Middle frontal gyrus (tissue), 1 donor: ENCODE measurements at regions not wholly inside any gene's neighbourhood (a gene's known extent, or its start where the extent isn't known, plus 50 kb on each side); places are given as distances from the start of the nearest gene placed in this dataset.
"Not testable (repeated sequence)": the region's sequence is repeated elsewhere in the genome, so short reads cannot be mapped to it uniquely, and the experiment has no call there.

Source experiments
- DNase-seq: peaks from one replicate; pipeline ENCODE4 v3.0.0-alpha.2; 2015; ENCODE audit warnings: low spot score; ENCODE audit errors: extremely low spot score

- no peak for DNase-seq
Observed at GRCh38 chr13:55000043-55000442, 1971.4 kb downstream of the OLFM4 start.

- no peak for DNase-seq
Observed at GRCh38 chr13:55000844-55001243, 1972.2 kb downstream of the OLFM4 start.

- DNase-seq: no peak
Observed at GRCh38 chr13:55001881-55002280, 1973.3 kb downstream of the OLFM4 start.

GRCh38 chr13:55007681-55008080, 1979.1 kb downstream of the OLFM4 start:
- DNase-seq: no peak

GRCh38 chr13:55013051-55013450, 1984.4 kb downstream of the OLFM4 start:
- no peak for DNase-seq

GRCh38 chr13:55029280-55029679, 2000.7 kb downstream of the OLFM4 start:
- no peak for DNase-seq

- no peak for DNase-seq
Observed at GRCh38 chr13:55038230-55038629, 2009.6 kb downstream of the OLFM4 start.

DNA sequence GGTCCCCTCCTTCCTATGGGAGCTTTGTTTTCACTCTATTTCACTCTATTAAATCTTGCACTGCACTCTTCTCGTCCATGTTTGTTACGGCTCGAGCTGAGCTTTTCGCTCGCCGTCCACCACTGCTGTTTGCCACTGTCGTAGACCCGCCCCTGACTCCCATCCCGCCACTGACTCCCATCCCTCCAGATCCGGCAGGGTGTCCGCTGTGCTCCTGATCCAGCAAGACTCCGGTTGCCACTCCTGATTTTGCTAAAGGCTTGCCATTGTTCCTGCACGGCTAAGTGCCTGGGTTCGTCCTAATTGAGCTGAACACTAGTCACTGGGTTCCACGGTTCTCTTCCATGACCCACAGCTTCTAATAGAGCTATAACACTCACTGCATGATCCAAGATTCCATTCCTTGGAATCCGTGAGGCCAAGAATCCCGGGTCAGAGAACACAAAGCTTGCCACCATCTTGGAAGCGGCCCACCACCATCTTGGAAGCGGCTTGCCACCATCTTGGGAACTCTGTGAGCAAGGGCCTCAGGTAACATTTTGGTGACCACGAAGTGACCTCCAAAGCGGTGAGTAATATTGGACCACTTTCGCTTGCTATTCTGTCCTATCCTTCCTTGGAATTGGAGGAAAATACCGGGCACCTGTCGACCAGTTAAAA, 2025.4 kb downstream of the OLFM4 start:
- DNase-seq: not testable (repeated sequence)

GRCh38 chr13:55055666-55056065, 2027.1 kb downstream of the OLFM4 start:
- DNase-seq: not testable (repeated sequence)

DNA sequence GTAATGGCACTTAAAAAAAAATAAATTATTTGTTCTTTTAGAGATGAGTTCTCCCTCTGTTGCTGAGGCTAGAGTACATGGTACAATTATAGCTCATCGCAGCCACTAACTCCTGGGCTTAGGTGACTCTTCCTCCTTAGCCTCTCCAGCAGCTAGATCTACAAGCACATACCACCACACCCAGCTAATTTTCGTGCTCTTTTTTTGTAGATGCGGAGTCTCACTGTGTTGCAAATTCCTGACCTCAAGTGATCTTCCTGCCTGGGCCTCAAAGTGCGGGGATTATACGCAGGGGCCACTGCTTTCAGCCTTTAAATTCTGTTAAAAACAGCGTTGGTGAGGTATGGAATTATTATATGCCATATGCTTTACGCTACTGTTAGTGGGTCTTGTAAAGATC, 2034.0 kb downstream of the OLFM4 start:
- no peak for DNase-seq

GRCh38 chr13:55067946-55068345, 2039.3 kb downstream of the OLFM4 start:
- DNase-seq: no peak

- DNase-seq: no peak
Observed at GRCh38 chr13:55069746-55070145, 2041.1 kb downstream of the OLFM4 start.

DNA sequence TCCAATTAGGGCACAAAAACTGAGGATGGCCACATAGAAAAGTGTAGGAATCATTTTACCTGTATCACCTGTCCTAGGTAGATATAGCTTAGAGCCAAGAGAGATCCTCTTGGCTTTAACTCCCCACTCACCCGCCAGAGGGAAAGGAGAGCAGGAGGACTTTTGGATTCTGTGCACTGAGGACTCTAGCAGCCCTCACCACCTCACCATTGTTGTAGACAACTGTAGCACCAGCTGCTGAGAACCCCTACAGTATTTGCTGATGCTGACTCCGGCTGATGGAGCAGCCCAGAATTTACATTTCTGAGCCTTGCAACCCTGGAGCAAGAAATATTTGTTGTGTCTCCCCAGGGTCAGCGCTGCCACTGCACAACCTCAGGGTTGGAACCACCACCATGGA, 2044.4 kb downstream of the OLFM4 start:
- no peak for DNase-seq

DNA sequence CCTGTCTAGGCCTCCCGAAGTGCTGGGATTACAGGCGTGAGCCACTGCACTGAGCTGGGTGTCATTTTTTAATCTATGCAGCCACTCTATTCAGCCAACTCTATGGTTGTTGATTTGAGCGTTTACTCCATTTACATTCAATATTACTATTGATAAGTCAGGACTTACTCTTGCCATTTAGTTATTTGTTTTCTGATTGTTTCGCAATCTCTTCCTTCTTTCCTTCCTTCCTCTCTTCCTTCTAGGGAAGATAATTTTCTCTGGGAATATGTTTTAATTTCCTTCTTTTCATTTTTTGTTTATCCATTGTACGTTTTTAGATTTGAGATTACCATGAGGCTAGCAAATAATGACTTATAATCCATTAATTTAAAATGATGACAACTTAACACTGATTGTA, 2056.0 kb downstream of the OLFM4 start:
- no peak for DNase-seq

DNA sequence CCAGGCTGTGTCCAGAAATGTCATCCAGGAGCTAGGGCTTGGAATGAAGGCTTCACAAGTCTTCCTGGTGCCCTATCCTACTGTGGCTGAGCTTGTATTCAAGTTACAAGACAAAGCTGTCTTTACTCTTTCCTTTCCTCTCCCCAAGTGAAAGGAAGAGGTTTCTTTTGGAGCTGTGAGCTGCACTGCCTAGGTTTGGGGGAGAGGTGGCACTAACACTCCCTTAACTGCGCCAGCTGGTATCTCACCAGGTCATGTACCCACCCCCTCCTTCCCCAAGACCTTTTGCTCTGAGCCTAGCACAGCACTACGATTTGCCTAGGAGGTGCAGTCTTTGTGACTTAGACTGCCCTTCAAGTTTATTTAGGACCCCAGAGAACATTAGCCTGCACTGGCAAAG, 2053.6 kb upstream of the PRR20A start:
- no peak for DNase-seq

GRCh38 chr13:55090612-55091011, 2050.1 kb upstream of the PRR20A start:
- DNase-seq: no peak

DNA sequence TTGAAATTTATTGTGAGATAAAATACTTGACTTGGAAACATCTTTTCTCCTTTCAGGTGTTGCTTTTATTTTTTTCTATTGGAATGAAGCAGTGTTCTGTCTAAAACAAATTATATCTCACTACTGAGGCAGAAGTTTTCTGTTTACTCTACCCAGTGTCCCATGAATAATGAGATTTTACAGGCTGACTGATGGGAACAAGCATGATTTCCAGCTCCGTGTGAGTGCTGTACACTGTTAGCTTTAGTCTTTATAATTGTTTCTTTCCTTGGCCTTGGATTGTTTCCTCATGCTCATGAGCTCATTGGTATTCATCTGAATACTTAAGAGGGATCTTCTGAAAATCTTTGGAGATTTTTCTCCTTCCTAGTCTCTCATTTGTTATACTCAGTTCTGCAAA, 2049.5 kb upstream of the PRR20A start:
- no peak for DNase-seq

GRCh38 chr13:55106509-55106908, 2034.2 kb upstream of the PRR20A start:
- DNase-seq: no peak

GRCh38 chr13:55120631-55121030, 2020.1 kb upstream of the PRR20A start:
- DNase-seq: no peak

DNA sequence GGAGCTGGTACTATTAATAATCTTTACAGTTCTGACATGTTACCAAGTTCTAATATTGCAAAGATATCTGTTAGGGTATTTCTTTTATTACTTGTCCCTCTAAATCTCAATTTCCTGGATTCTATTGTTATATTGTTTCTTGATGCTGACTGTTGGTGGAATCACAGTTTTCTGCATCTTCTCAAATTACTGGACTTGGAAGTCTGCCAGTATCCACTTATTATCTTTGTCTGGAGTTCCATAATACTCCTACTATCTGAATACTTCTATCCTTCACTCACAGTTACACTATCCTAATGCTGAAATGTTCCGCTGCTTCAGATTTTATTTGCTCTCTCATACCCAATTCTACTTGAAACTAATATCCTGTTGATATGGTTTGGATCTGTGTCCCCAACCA, 1985.7 kb upstream of the PRR20A start:
- no peak for DNase-seq

DNA sequence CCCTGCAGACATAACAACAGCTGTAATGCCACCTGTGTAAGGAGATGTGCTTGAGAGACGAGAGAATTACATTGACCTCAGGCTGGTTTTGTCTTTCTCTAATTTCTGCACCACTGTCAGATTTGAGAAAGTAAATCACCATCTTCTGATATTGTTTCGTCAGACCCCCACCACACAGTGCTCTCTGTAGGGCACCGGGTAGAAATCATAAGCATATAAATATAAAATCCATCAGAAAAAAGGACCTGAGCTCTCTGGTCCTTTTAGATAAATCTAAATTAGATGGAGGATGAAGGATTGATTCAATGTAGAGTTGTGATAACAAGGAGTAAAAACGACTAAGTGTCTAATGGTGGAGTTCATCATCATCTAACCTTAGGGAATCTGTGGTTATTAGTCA, 1981.0 kb upstream of the PRR20A start:
- DNase-seq: no peak

DNA sequence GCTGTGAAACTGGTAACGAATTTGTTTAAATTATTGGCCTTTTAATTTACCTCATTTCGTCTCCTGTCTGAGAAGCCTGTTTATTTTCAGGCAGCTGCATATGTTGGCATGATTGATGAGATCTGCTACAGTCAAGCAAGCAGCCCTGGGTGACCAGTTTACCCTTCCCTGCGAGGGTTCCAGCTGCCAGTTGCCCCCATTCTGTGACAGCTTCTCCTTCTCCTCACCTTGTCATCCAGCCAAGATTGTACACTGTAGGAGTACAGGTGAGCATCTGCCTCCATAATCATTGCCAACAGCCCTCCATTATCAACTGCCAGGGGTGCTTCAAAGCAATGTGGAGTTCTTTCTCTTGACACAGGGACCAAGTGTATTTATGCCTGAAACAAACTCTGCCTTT, 1979.9 kb upstream of the PRR20A start:
- DNase-seq: no peak

DNA sequence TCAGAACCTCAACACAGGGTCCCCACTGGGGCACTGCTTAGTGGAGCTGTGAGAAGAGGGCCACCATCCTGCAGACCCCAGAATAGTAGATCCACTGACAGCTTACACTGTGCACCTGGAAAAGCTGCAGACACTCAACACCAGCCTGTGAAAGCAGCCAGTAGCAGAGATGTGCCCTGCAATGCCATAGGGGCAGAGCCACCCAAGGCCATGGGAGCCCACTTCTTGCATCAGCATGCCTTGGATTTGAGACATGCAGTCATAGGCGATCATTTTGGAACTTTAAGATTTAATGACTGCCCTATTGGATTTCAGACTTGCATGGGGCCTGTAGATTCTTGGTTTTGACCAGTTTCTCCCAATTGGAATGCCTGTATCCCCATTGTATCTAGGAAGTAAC, 1962.1 kb upstream of the PRR20A start:
- DNase-seq: not testable (repeated sequence)

DNA sequence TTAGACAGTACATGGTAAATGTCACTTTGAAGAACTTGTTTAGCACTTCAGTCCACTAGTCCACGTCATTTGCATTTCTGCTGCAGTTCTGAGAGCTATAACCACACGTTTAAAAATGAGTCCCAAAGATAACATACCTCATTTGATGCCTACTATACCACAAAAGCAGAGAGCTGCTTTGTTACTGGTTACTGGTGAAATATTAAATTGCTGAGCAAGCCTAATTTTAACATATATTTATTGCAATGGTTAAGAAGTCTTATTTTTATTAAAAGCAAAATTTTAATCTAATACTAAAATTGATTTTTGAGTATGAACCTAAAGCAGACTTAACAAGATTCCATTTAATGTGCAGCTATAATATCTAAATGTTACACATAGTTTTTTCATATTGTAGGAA, 1949.7 kb upstream of the PRR20A start:
- DNase-seq: no peak
